NCI-H187 treated with DMSO at 0.1 percent for 48 hours (cell line): ENCODE measurements at regions not wholly inside any gene's neighbourhood (a gene's known extent, or its start where the extent isn't known, plus 50 kb on each side); places are given as distances from the start of the nearest gene placed in this dataset.

Source experiments
- DNase-seq: peaks from one replicate; lab custom pipeline; 2025; lab: John Stamatoyannopoulos, UW

DNA sequence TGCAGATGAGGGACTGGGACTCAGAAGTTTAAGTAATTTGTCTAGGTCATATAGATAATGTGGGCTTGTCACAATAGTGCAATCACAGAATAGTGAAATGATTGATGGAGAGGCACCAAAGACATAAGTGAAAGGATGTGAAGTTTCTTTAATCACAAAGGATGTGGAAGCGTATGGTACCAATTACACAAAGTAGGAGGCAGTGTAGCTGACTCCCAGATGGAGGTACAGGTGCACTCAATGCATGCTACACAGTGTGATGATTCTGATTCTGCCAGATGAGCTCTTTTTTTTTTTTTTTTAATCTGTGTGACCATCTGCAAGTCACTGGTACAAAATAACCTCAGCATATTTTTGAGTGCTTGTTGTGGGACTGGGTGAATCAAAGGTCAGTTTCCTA is 411.3 kb downstream of the SPRY1 start:
- no peak for DNase-seq

DNA sequence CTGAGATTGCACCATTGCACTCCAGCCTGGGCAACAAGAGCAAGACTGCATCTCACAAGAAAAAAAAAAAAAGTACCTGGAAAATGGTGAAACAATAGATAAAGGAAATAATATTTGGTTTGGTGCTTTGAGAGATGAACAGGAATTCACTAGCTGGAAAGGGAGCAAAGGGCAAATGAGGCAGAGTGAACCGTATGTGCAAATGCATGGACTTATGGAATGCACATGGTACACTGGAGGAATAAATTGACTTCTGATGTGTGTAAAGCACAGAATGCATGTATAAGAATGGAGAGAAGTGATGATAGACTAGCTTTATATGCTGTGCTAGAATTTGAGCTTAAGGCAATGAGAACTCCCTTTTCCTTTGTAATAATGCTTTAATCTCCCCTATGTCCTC is 413.3 kb downstream of the SPRY1 start:
- DNase-seq: no peak

DNA sequence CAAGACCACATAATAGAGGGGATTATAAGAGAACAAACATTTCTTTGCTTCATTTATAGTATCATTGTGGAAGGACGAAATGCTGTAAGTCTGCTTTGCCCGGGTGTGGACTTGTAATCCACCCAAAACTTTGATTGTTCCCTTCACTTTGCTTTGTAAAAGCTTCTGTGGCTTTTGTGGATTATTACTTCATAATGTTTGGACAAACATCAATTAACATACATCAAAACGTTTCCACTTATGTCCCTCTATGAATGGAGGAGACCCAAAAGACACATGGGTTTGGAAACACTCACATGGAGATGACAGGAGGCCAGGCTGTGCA is 415.4 kb downstream of the SPRY1 start:
- no peak for DNase-seq

DNA sequence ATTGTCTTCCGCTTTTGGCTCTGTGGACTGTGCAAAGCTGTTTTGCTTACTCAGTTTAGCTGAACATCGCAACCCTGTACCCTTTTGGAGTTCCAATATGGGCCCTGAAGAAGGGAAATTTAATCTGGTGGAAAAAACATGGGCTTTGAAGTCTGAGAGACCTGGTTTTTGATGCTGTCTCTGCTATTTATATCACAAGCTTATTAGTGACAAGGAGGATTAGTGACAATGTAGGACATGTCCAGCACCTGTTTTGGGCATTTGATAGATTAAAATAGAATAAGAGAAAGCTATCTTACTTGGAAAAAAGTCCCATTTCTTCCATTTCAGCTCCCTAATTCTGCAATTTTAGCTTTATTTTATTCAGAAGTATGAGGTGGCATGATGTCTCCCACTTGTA is 417.3 kb downstream of the SPRY1 start:
- DNase-seq: no peak

DNA sequence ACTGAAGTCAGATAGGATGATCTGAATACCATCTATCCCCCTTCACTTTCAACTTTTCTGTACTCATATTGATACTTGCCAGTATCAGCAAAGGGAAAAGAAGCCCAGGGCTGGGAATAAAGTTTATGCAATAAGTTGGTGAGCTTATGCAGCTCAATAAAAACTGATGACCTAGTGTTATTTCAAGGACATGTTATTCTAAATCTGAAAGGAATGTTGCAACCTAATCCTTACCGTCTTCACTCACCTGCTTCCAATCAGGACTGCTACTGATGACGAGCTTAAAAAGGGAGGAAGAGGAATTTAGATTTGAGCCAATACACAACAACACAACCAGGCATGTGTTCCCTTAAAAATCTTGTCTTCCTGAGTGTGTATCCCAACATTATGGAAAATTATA is 419.9 kb downstream of the SPRY1 start:
- no peak for DNase-seq

DNA sequence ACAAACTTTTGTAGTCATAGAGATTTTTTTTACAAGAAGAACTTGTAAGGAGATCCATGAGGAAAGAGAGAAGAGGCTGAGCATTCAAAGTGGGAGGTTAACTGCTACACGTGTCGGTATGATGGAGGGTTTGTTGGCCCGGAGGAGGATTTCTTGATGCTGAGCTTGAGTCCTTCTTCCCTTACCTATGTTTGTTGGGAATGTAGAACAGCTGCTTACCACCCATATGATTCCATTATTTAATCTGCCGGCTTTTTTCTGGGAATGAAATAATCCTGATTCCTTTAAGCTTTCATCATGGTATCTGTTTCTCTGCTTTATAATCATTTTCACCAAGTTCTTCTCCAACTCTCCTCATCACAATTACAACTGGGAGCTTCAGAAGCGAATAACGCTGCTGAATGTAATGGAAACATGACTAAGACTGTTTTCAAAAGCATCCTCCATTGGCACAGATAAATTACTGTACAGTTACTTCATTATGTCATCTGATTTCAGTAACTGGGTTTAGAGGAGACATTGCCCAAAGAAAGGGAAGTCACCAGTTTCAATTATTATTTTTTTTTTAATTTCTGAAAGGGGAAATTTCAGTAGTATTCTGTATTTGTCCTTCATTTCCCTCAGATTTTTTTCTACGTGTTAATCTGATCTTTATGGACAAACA is 420.6 kb downstream of the SPRY1 start:
- no peak for DNase-seq

DNA sequence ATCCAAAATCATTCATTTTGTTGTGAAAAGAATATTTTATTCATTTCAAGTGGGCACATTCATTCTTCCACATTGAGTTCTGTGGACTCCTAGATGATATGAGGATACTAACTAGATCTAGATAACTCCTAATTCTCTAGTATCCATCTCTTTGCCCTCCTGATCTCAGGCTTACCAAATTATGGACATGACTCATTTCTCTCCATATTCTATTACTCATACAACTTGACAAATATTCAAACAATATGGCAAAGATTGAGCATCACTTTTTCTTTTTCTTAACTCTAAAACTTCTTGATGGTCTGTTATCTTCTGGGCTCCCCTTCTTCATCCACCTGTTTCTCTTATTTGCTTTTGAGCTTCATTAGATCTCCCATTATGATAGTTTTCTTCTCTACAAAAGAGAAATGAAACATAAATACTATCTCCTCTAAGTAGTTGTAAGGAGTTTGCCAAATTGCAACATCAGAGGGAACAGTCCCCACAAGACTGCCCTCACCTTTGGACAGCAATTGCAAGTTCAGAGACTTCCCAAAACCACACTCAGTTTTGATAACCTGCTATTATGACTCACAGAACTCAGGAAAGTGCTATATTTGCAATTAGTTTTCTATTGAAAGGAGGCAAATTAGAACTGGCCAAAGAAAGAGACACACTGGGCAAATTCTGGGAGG is 422.9 kb downstream of the SPRY1 start:
- no peak for DNase-seq

DNA sequence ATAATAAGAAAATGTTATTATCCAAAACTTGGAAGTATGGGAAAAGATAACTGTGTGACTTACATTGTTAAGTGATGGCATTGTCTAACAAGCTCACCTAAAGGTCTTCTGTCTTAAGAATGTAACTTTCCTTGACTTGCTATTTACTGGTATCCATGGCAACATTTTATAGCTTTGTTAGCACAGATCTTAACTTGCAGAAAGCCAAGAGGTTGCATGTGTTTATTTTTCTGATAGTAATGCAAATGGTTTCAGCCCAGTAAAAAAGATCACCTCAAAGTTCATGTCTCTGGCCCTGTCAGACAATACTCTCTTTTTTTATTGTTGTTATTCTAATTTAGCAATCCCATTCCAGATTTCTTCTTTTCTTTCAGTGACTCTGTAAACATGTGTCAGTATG is 425.3 kb downstream of the SPRY1 start:
- no peak for DNase-seq

DNA sequence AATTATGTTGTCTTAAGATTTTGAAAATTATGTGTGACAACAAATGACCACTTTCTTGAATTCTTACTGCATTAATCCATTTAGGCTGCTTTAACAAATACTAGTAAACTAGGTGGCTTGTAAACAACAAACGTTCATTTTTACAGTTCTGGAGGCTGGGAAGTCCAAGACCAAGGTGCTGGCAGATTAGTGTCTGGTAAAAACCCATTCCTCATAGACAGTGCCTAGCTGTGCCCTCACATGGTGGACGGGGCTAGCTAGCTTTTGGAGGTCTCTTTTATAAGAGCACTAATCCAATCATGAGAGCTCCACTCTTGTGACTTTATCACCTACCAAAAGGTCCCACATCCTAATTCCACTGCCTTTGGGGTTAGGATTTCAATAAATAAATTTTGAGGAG is 425.8 kb downstream of the SPRY1 start:
- DNase-seq: no peak

DNA sequence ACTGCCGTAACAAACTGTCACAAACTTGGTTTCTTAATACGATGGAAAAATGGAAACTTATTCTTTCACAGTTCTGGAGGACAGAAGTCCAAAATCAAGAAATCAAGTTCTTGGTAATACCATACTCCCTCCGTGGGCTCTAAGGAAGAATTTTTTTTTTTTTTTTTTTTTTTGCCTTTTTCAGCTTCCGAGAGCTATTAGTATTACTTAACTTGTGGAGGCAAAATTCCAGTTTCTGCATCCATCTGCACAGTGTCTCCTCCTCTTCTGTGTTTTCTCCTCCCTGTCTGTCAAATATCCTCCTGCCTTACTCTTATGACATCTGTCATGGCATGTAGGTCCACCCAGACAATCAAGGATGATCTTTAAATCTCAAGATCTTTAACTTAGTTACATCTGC is 426.6 kb downstream of the SPRY1 start:
- DNase-seq: no peak

DNA sequence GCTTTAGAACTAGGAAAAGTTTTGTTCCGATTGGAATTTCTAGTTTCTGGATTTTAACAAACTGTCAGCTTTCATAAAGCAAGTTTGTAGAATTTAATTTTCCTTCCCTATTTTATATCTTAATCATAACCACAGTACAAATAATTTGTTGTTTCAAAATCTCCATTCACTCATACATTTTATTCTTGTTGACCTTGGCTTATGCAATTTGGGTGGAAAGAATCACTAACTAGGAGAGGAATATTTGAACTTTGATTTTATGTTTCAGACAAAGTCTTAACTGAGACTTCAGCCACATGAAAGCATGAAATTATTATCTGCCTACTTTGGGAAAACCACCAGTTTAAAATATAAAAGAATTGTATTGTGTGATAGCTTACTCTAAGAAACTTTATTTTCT is 427.9 kb downstream of the SPRY1 start:
- no peak for DNase-seq

DNA sequence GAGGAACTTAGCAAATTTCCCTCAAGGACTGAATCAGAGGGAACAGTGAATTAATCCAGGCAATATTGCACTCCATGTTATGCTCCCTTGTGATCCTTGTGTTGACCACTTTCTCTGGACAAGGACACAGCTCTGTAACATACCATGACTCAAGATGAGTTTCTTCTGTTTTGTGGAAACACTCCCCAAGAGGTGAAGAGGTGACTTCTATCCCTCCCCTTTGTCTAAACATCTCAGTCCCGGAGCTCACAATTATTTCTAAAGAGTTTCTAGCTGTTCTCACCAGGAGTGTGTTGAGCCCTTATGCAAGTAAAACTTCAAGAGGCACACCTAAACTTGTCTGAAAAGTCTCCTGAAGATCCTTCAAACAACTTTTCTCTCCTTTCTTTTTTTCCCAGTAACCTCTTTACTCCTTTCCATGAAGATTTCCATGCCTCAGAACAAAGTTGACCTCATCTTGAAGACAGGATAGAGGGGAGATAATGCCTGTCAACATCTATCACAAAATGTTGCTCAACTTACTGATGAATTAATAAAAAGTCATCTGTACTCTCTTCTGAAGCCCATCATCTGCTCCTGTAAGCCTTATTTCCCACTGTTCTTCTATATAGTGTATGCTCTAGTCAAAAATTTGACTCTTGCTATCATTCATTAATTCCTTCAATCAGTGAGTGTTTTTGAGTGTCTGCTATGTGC is 429.1 kb downstream of the SPRY1 start:
- no peak for DNase-seq

DNA sequence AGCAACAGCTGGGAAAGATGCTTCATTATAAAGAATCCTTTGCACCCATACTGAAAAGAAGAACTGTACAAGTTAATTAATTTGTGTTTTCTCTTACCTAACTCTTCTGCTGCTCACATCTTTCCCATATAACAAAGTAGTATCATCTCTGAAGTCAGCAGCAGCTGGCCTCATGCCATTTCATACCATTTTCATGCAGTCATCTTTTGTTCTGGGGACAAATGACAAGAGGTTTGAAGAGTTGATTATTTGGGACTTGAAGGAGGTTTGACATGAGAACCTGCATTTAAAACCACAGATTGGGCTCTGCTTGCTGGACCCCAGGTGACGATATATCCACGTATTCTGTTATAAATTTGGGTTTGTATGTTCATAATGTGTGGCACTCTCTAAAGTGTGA is 430.3 kb downstream of the SPRY1 start:
- no peak for DNase-seq

DNA sequence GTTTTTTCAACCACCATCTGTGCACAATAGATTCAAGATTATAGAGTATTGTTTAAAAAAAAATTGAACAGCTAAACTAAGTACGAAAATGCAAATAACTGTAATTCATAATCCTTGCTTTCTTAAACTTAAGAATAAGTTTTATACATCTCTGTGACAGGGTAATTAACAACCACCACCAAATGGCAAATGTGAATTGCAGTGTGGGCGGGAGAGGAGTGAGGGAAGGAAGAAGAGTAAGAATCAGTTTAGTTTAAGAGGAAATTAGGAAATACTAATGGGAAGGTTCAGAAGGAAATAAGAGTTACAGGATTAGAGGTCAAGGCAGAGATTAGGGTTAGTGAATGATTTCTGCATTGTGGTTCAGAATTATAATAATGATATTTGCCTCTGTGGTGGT is 430.9 kb downstream of the SPRY1 start:
- no peak for DNase-seq

DNA sequence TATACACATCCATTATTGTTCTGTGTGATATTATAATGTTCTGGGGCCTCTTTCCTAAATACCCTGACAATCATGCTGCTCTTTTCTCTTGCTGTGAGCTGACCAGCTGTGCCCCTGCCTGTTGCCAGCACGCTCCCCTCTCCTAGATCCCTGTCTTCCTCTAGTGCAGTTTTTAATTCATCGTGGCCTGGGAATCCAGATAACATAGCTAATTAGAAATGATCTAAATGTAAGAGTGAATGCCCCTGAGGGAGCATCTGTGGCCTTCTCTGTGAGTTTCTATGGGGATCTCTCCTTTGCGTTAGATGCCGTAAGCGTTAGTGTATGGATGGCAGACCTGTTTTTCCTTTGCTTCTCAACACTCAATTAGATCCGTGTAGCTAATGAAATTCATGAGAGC is 434.3 kb downstream of the SPRY1 start:
- DNase-seq: no peak

DNA sequence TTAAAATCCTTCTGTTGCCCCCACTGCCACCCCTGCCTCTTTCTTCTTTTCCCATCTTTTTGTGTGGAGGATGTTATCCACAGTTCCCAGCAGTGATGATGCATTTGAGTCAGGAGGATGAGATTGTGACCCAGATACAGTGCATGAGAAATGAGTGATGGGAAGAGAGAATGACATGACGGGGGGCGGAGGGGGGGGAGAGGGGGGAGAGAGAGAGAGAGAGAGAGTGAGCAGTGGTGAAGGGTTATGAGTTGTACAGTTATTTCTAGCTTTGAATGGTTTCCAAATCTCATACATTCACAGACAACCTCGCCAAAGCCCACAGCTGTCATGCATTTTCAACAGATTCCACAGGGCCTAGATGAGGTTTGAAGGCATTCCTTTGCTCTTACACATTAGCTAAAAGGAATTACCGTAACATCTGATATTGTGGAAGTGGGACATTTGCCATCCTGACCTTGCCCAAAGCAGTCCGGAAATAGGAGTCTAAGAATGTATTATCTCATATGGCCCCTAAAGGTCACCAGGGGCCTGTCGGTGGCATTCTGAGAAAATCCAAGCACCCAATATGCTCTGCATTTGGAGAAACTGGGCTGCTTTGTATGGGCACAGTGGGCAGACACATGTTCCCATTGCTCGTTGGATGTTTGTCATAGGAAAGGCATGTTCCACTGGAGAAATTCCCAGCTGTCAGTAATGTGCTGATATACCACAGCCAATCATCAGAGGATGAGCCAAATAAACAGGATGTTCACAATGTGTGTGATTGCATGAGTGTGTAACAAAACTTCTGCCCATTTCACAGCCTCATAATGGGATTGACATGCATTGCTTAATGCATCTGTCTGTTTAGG is 435.8 kb downstream of the SPRY1 start:
- DNase-seq: no peak

DNA sequence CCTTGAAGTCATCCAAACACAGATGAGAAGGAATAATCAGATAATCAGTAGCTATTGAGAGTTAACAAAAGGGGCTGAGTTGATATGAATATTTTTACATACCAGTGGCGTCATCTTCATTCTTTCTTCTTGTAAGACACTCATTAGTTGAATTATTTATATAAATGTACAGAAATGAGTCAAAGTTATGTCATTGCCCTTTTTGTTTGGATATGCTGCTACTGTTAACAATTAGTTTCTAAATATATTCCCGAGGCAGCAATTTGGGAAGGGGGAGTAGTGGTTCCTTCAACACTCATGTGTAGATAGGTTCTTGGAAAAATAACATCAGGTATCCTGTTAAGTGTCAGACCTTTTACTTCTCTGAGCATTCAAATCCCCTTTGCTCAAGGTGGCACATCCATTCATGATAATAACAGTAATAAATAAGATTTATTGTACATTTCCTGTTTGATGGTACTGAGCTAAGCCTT is 436.6 kb downstream of the SPRY1 start:
- DNase-seq: no peak

DNA sequence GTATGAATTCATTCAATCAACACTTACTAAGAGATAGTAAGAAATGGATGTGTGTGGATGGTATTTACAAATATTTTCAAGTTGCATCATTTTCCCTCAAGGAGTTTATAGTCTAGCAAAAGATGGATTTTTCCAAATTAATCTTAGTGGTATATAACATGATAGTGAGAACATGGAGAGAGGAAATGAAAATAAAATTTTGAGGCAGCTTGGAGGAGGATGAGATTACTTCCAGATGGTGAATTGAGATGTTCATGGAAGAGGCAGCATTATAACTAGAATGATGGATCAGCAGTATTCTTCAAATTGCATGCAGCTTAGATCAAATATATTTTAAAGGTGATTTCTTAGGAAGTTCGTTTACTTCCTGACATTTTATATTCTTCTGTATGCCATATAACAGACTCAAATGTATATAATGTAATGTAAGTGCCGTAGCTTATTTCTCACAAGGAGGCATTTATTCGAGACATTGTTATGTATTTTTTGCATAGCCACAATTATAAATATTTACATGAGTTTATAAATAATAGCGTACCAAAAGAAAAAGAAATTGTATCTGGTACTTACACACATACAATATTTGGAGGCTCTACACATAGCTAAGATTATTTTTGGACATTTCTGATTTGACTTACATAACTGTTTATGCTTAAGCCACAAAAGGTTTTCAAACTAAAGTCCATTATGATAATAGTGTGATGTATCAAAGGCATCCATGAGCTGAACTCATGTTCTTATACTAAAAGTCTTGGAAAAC is 439.4 kb downstream of the SPRY1 start:
- no peak for DNase-seq

DNA sequence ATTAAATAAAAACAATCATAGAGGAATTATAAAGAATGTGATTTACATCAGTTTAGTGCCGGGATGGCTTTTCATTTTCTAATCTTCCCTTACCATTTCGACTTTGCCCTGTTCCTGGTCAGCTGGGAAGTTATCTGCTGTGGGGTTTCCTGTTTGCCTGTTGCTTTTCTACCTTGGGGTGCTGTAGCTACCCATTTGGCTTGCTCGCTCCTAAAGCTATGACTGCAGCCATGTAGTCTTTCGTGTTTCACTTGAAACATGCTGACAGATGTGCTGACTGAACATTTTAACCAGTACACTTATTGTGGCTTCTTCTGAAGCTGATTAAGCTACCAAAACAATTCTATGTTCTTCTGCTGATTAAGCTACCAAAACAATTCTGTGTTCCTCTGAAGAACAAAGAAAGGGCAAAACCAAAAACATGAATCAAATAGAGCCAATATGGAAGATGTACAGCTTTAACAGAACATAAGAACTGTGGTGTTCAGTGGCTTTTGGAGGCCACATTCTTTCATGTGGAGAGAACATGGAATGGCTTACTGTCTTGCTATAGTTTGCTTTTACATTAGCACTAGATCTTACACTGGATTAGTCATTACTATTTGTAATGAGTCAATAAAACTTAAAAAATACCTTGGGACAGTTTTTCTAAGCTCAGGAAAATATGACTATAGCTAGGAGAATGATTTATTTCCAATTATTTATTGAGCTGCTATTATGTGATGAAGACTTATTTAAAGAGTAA is 440.4 kb downstream of the SPRY1 start:
- DNase-seq: no peak

DNA sequence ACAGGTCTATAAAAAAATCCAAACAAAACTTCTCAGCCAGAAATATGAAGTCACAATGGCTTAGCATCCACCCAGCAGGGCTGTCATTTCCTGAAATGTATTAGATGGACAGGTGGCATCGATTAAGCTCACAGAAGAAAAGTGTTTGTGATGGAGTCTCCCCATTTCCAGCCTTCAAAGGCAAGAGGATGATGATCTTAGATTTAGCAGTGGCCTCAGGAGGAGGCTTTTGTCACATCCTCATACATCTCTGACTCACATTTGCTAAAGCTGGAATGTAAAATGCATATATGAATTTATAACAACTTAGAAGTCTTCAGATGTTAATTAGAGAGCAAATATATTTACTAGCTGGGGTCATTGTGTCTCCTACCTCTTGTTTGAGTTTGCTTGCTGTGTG is 441.9 kb downstream of the SPRY1 start:
- DNase-seq: no peak

DNA sequence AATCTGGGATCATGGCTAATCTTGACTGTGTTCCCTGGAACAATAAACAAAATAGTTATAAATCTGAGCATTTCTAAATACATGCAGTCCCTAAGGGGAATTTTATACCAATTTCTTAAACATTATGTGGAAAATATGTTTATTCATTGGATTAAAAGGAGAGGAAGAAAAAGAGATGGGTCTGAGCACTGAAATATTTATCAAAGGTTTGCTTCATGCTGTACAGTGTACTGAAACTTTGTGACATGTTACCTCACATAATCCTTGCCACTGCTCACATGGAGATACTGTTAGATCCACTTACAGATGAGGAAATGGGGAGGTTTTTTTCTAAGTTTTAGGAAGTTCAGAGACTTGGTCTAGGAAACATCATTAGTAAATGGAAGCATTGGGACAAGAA is 443.6 kb downstream of the SPRY1 start:
- DNase-seq: no peak
